ENCODE measurements at regions not wholly inside any gene's neighbourhood (a gene's known extent, or its start where the extent isn't known, plus 50 kb on each side); places are given as distances from the start of the nearest gene placed in this dataset.

- no peaks in the 10 kb centered on the region for H3K36me3 ChIP-seq (ENCODE audit: control insufficient read depth in 4 of 4, insufficient read depth in 4 of 4, low read length in 4 of 4)
- DNase-seq: no peak
- 68 to 81% methylated on average over 3 of the region's 3 CpGs for WGBS, 2 donors
These were observed 171.4 kb upstream of the SLC30A5 start for GRCh38 chr5:68922172-68922987.

GRCh38 chr5:68924481-68925145 is 169.2 kb upstream of the SLC30A5 start:
- Histone ChIP-seq H3K36me3 (ENCODE audit: control insufficient read depth in 4 of 4, insufficient read depth in 4 of 4, low read length in 4 of 4) (no peaks in the 10 kb centered on the region), H3K9ac (ENCODE audit: insufficient read depth in 1 of 2, low read length in 2 of 2) (no peak overlapping the region), H3K27me3 (ENCODE audit: control insufficient read depth in 3 of 3, insufficient read depth in 3 of 3, low read length in 2 of 3) (no peaks in the 10 kb centered on the region), H3K9me3 (ENCODE audit: control insufficient read depth in 4 of 4, insufficient read depth in 3 of 4, low read length in 3 of 4) (peaks cover 0 to 7% (median 2%) of the 10 kb centered on the region in 4 donors), H3K4me1 (ENCODE audit: control insufficient read depth in 5 of 5, insufficient read depth in 5 of 5, low read length in 5 of 5) (peaks cover 0 to 2% (median 0%) of the 10 kb centered on the region in 5 donors), H3K4me3 (no peak overlapping the region), H3K27ac (ENCODE audit: low read depth in 1 of 2, low read length in 1 of 2) (no peak overlapping the region)
- no peak for TF ChIP-seq CTCF (IDR thresholded peaks at IDR 0.05; ENCODE audit: control extremely low read depth, extremely low read depth)
- ATAC-seq (ENCODE audit: insufficient read depth, low FRiP score): no peak
- peak; percentile 23 to 67 (median 26) for DNase-seq
- WGBS, 2 donors: 70 to 82% methylated on average over 10 of the region's 10 CpGs

More at GRCh38 chr5:68922172-68922987, 171.4 kb upstream of the SLC30A5 start:
- no peak for TF ChIP-seq CTCF (IDR thresholded peaks at IDR 0.05; ENCODE audit: control extremely low read depth, extremely low read depth)
- Histone ChIP-seq H3K4me3 (no peak overlapping the region), H3K9me3 (ENCODE audit: control insufficient read depth in 4 of 4, insufficient read depth in 3 of 4, low read length in 3 of 4) (peaks cover 0 to 5% (median under 1%) of the 10 kb centered on the region in 4 donors), H3K9ac (ENCODE audit: insufficient read depth in 1 of 2, low read length in 2 of 2) (no peak overlapping the region), H3K27me3 (ENCODE audit: control insufficient read depth in 3 of 3, insufficient read depth in 3 of 3, low read length in 2 of 3) (no peaks in the 10 kb centered on the region), H3K27ac (ENCODE audit: low read depth in 1 of 2, low read length in 1 of 2) (no peak overlapping the region), H3K4me1 (ENCODE audit: control insufficient read depth in 5 of 5, insufficient read depth in 5 of 5, low read length in 5 of 5) (peaks cover 0 to 2% (median 0%) of the 10 kb centered on the region in 5 donors)
- no peak for ATAC-seq (ENCODE audit: insufficient read depth, low FRiP score)

- no peak for TF ChIP-seq CTCF (IDR thresholded peaks at IDR 0.05; ENCODE audit: control extremely low read depth, extremely low read depth)
- H3K4me1 ChIP-seq (ENCODE audit: control insufficient read depth in 5 of 5, insufficient read depth in 5 of 5, low read length in 5 of 5): peaks cover 0 to 1% (median 0%) of the 10 kb centered on the region in 5 donors
- no peaks in the 10 kb centered on the region for H3K36me3 ChIP-seq (ENCODE audit: control insufficient read depth in 4 of 4, insufficient read depth in 4 of 4, low read length in 4 of 4)
- no peak overlapping the region for H3K9ac ChIP-seq (ENCODE audit: insufficient read depth in 1 of 2, low read length in 2 of 2)
- WGBS, 2 donors: 92 to 93% methylated on average over 2 of the region's 2 CpGs
- peaks cover 0 to 15% (median 5%) of the 10 kb centered on the region in 4 donors for H3K9me3 ChIP-seq (ENCODE audit: control insufficient read depth in 4 of 4, insufficient read depth in 3 of 4, low read length in 3 of 4)
- no peak overlapping the region for H3K27ac ChIP-seq (ENCODE audit: low read depth in 1 of 2, low read length in 1 of 2)
- no peak overlapping the region for H3K4me3 ChIP-seq
- no peaks in the 10 kb centered on the region for H3K27me3 ChIP-seq (ENCODE audit: control insufficient read depth in 3 of 3, insufficient read depth in 3 of 3, low read length in 2 of 3)
- no peak for ATAC-seq (ENCODE audit: insufficient read depth, low FRiP score)
- DNase-seq: no peak
These were observed 165.1 kb upstream of the SLC30A5 start for GRCh38 chr5:68928617-68929302.

Measured in lung (tissue), 11 donors.